GM21390 (cell line): ENCODE measurements at regions not wholly inside any gene's neighbourhood (a gene's known extent, or its start where the extent isn't known, plus 50 kb on each side); places are given as distances from the start of the nearest gene placed in this dataset.
A peak's percentile ranks its signal among the peaks of the same experiment; 100 is the strongest.

Experiments used
- ATAC-seq: cut with Tn5 transposase; IDR thresholded peaks from one replicate; pipeline ENCODE4 v1.9.1; 2021; ENCODE audit not compliant: unreplicated experiment

DNA sequence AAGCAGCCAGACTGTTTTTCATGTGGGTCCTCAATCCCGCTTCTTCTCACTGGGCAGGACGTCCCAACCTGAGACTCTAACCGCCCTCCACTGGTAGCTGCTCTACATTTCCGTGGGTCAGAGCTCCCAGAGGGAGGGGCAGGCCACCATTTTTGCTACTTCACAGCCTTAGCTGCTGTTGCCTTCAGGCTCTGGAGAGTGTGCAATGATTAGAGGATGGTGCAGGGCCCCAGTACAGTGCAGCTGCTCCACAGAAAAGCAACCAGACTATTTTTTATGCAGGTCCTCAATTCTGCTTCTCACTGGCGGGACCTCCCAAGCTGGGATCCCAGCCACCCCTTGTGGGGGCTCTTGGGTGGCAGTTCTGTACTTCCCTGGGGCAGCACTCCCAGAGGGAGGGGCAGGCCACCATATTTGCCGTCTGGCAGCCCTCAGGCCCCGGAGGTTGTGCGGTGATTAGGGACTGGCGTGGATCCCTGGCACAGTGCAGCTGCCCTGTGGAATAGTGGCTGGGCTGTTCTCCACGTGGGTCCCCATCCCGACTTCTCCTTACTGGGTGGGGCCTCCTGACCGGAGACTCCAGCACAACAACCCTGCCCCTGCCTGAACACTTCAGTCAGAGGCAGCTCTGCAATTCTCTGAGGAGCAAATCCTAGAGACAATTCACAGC lies 647.6 kb upstream of the PKN2 start:
- ATAC-seq = no peak

DNA sequence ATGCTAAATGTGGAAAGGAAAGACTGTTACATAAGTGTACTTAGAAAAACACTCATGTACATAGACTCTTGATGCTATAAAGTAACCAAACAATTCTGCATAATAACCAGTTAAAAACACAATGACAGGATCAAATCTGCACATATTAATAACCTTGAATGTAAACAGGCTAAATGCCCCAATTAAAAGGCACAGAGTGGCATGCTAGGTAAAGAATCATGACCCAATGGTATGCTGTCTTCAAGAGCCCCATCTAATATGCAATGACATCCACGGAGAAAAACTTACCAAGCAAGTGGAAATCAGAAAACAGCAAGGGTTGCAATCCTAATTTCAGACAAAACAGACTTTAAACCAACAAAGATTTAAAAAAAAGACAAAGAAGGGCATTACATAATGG lies 644.8 kb upstream of the PKN2 start:
- ATAC-seq = no peak

- ATAC-seq = no peak
Measured at GRCh38 chr1:88043834-88044233, 640.2 kb upstream of the PKN2 start.

DNA sequence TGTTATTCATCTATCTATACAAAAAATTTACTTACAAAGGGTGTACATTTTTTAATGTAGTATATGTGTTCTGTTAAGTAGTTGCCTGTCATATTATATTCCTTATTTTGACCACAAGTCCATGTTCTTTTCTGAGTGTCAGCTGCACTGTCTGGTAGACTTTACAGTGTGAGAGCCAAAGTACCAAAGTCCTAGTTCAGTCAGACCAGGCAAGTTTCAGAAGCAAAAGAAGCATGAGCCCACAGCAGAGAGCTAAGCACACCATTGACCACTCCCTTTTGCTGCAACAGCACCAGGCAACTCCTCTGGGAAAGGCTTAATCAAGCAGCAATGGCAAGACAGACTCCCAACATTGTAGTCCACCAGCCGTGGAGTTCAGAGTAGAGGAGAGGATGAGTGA lies 631.9 kb upstream of the PKN2 start:
- no peak for ATAC-seq

DNA sequence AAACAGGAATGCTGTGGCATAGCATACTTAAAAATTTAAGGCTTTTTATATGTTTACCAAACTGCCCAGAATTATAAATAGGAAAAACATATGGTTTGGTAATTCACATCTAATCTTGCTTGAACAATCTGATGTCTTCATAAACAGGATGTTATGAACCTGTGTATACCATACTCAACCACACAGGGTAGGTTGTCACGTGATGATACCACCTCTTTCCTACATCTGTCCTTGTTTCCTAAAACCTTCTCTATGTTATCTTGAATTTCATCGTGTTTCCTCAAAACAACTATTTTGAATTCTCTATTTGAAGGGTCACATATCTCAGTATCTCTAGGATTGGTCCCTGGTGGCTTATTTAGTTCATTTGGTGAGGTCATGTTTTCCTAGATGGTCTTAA lies 631.0 kb upstream of the PKN2 start:
- no peak for ATAC-seq

DNA sequence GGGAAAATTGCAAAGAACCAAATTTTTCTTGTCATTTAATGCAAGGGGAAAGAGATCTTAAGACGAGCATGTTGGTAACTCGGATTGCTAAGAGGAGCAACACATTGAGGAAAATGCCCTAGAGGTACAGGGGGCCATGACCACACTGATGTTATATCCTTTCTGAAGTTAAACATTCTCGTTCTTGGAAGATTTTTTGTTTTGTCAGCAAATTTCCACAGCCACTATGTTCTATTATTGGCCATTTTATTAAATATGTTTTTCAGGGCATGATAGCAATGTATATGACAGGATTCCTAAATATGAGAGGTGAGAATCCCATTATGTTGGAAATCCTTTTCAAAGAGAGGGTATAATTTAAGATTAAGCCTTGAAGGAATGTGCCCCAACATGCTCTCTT lies 627.2 kb upstream of the PKN2 start:
- ATAC-seq = no peak

GRCh38 chr1:88058205-88058604 lies 625.9 kb upstream of the PKN2 start:
- ATAC-seq = no peak

- ATAC-seq = no peak
Measured at GRCh38 chr1:88060112-88060673, 623.9 kb upstream of the PKN2 start.

GRCh38 chr1:88060750-88061491 lies 623.2 kb upstream of the PKN2 start:
- no peak for ATAC-seq

DNA sequence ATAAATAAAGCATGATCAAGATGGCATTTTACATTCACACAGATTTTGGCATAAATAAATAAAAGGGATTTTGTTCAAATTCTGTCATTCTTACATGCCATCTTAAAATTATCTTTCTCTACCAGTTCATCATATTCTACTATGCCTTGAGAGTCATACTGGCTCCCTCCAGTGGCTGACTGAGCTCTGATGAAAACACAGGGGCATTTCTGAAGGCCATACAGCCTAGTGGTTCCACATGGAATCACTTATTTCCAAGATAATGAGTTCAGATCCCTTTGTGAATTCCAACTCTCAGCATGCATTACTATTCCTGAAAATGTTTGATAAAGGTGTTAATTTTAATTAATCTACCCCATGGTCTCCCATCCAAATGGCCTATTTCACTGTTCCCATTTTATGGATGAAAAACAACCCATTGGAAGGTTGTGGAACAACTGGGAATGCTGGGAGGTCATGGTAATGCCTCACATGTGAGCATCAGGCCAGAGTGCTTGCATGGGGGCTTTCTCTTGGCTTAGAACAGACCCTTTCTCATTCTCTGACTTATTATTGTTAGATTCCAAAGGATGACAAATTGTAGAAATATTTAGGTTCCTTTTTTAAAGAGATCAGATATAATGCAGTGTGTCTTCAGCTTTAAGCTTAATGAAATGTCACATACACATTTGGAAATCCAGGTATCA lies 622.4 kb upstream of the PKN2 start:
- peak; percentile 79 for ATAC-seq

DNA sequence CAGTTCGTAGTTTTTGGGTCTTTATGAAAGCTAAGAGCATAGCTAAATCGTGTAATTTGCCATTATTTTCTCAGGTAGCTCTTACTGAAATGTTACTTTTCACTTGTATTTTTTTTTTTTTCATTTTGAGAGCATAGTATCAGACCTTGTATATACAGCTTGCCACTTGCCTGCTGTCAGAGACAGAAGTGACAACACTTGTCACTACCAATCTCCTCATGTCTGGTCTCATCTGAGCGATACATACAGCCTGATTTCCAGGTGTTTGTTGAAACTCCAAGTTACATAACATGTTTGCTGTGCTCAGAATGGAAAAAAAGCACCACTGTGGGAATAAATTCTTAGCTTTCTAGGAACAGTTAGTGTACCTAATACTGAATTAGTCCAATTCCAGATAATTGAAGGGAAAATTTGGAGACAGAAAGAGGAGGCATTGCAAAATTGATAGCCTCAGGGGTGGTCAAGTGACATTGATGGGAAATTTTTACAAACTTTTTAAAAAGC lies 621.4 kb upstream of the PKN2 start:
- no peak for ATAC-seq

- no peak for ATAC-seq
Measured at GRCh38 chr1:88063605-88064004, 620.5 kb upstream of the PKN2 start.

- no peak for ATAC-seq
Measured at GRCh38 chr1:88068407-88068960, 615.6 kb upstream of the PKN2 start.

DNA sequence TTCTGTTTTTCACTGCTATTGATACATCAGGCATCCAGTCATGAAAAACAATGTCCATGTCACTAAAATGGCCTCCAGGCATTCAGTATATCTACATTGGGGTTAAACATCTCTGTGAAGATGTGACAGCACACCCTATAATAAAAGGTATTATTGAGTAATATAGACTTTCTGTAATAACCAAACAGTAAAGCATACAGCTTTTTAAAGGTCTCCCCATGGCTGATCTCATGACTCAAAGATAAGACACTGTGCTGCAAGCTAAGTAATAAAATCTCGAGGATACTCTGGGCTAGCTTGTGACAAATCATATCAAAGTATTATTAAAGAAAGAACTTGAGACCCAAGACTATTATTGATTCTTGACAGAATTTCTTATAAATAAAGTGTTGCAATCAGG lies 613.1 kb upstream of the PKN2 start:
- no peak for ATAC-seq

GRCh38 chr1:88074661-88075060 lies 609.4 kb upstream of the PKN2 start:
- ATAC-seq = no peak

- ATAC-seq = no peak
Measured at GRCh38 chr1:88075813-88076212, 608.3 kb upstream of the PKN2 start.

- no peak for ATAC-seq
Measured at GRCh38 chr1:88079036-88079435, 605.0 kb upstream of the PKN2 start.

GRCh38 chr1:88080875-88081274 lies 603.2 kb upstream of the PKN2 start:
- no peak for ATAC-seq

DNA sequence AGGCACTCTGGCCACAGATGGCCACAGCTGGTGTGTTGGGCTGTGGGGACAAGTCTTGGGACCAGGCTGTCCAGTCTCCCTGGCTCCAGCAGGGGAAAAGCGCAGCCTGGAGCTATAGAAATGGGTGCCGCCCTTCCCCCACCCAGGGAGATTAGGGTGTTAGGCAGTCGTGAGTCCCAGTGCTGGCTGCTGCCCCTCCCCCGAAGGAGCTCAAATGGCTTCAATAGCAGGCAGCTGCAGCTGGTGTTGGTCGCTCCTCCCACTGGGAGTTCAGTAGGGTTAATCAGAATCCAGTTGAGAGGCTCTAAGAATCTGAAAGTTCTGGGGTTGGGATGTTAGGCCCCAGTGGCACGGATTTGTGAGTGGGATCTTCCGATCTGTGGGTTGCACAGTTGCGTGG lies 595.6 kb upstream of the PKN2 start:
- ATAC-seq = no peak

DNA sequence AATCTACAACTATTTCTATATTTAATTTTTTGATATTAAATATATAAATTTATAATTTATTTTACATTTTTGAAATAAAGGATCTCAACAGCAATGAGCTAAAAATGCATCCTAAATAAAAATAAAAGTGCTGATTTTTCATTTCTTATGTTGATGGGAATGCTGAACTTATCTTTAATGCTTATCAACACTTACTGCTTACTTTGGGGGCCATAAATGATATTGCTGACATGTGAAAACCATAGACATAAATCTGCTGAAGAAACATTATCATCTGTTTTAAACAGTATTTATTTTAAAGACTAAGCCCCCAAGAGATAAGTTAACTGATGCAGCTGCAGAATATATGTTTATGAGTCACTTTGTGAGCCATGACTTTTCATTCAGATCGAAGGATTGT lies 594.1 kb upstream of the PKN2 start:
- ATAC-seq = no peak

DNA sequence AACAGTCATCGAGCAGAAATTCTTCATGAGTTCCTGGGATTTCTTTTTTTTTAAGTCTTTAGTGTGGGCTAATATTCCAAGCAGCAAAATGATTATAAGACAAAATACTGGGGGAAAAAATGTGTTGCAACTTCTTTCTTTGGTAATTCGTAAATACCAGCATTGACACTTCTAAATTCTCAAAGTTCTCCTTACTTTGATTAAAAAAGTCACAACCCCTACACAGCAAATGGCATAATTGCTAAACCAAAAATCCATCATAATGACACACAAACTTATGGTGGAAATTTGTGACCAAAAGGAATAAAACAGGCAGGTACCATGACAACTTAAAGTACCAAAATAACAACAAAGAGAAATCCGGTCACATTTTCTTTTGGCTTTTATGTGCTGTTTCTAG lies 585.2 kb upstream of the PKN2 start:
- no peak for ATAC-seq
